ENCODE measurements at regions not wholly inside any gene's neighbourhood (a gene's known extent, or its start where the extent isn't known, plus 50 kb on each side); places are given as distances from the start of the nearest gene placed in this dataset.
"Not testable (repeated sequence)": the region's sequence is repeated elsewhere in the genome, so short reads cannot be mapped to it uniquely, and the experiment has no call there.

DNA sequence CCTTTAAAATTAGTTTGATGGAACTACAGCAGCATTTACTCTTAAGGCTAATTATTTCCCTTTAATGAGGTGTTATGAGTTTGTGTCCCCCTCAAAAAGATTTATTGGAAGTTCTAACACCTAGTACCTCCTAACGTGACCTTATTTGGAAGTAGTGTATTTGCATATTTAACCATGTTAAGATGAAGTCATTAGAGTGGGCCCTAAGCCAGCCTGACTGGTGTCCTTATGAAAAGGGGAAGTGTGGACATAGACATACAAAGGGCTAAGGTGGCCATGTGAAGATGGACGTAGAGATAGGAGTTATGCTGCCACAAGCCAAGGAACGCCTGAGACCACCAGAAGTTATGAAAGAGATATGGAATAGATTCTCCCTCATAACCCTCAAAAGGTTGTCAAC lies 985.4 kb upstream of the INTU start:
- H3K4me3 Mint-ChIP-seq = no peak overlapping the region
- no peak overlapping the region for H3K27ac Mint-ChIP-seq (ENCODE audit: unreplicated experiment)
- TF ChIP-seq, protein P1, sequence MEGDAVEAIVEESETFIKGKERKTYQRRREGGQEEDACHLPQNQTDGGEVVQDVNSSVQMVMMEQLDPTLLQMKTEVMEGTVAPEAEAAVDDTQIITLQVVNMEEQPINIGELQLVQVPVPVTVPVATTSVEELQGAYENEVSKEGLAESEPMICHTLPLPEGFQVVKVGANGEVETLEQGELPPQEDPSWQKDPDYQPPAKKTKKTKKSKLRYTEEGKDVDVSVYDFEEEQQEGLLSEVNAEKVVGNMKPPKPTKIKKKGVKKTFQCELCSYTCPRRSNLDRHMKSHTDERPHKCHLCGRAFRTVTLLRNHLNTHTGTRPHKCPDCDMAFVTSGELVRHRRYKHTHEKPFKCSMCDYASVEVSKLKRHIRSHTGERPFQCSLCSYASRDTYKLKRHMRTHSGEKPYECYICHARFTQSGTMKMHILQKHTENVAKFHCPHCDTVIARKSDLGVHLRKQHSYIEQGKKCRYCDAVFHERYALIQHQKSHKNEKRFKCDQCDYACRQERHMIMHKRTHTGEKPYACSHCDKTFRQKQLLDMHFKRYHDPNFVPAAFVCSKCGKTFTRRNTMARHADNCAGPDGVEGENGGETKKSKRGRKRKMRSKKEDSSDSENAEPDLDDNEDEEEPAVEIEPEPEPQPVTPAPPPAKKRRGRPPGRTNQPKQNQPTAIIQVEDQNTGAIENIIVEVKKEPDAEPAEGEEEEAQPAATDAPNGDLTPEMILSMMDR (conservative IDR thresholded peaks at IDR 0.05) = no peak

DNA sequence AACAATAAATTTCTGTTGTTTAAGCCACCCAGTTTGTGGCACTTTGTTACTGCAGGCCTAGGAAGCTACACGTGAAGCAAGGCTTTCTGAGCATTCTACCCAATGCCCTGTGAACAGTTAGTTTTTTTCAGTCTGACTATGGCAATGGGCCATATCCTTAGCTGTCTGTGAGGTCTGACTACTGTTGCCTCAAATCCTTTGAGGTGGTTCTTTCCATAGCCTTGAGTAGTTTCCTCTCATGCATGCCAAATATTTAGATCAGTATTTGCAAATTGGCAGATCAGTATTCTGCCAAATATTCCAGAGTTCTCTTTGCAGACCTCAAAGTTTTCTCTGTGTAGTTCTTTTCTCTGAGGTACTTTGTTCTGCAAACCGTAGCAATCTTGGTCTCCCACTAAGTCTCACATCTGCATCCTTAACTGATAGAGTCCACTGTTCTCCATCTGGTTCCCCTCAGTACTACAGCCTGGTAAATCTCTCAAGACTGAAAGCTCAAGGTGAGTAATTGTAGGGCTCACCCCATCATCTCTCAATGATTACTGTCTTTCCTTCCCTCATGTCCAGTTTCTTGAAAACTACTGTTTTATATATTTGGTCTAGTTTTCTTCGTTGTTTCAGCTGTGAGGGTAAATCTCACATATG lies 984.9 kb upstream of the INTU start:
- TF ChIP-seq, protein P1 (conservative IDR thresholded peaks at IDR 0.05) = no peak
- Mint-ChIP-seq H3K27ac (ENCODE audit: unreplicated experiment) (no peak overlapping the region), H3K4me3 (no peak overlapping the region), H3K36me3 (ENCODE audit: low read depth) (no peaks in the 10 kb centered on the region), H3K4me1 (no peaks in the 10 kb centered on the region), H3K9me3 (no peaks in the 10 kb centered on the region), H3K27me3 (ENCODE audit: low read depth) (no peaks in the 10 kb centered on the region)
- DNase-seq (ENCODE audit: low read depth, low spot score) = no peak

More for the DNA sequence above, 985.4 kb upstream of the INTU start:
- Mint-ChIP-seq H3K9me3 (no peaks in the 10 kb centered on the region), H3K4me1 (no peaks in the 10 kb centered on the region), H3K36me3 (ENCODE audit: low read depth) (no peaks in the 10 kb centered on the region), H3K27me3 (ENCODE audit: low read depth) (no peaks in the 10 kb centered on the region)
- no peak for DNase-seq (ENCODE audit: low read depth, low spot score)

DNA sequence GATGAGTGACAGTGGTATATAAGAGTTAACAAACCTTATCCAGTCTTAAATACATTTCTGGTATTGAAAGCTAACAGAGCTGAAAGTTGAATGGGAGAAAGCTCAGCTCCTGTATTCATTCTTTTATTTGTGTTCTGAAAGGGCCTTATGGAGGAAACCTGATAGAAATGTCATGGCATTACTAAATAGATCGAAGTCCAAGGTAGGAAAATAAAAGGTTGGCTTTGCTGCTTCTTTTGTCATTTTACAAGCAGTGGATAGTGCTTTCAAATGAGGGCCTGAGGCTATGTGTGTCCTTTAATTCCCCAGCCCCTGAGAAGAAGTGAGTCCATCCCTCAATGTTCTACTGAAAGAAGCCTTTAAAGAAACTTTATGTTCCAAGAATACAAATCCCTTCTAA lies 974.3 kb upstream of the INTU start:
- peak overlapping the region; percentile 20 for H3K4me3 Mint-ChIP-seq

DNA sequence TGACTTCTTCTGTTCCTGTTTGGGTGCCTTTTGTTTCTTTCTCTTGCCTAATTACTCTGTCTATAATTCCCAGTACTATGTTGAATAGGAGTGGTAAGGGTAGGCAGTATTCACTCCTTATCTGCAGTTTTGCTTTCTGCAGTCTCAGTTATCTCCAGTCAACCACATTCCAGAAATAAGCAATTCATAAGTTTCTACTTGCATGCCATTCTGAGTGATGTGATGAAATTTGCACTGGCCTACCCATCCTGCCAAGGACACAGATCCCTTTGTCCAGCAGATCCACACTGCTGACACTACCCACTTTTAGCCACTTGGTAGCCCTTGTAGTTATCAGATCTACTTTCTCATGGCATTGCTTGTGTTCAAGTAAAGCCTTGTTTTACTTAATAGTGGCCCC lies 971.6 kb upstream of the INTU start:
- TF ChIP-seq, protein P1 (conservative IDR thresholded peaks at IDR 0.05) = no peak
- Mint-ChIP-seq H3K9me3 (no peaks in the 10 kb centered on the region), H3K4me1 (peaks cover 22% of the 10 kb centered on the region), H3K36me3 (ENCODE audit: low read depth) (no peaks in the 10 kb centered on the region), H3K27me3 (ENCODE audit: low read depth) (no peaks in the 10 kb centered on the region), H3K4me3 (no peak overlapping the region), H3K27ac (ENCODE audit: unreplicated experiment) (peak overlapping the region; percentile 64)
- no peak for DNase-seq (ENCODE audit: low read depth, low spot score)

More for the DNA sequence above, 974.3 kb upstream of the INTU start:
- Mint-ChIP-seq H3K36me3 (ENCODE audit: low read depth) (no peaks in the 10 kb centered on the region), H3K27ac (ENCODE audit: unreplicated experiment) (peak overlapping the region; percentile 1), H3K9me3 (no peaks in the 10 kb centered on the region), H3K4me1 (peaks cover 27% of the 10 kb centered on the region), H3K27me3 (ENCODE audit: low read depth) (no peaks in the 10 kb centered on the region)
- TF ChIP-seq, protein P1 (conservative IDR thresholded peaks at IDR 0.05) = no peak
- DNase-seq (ENCODE audit: low read depth, low spot score) = no peak

DNA sequence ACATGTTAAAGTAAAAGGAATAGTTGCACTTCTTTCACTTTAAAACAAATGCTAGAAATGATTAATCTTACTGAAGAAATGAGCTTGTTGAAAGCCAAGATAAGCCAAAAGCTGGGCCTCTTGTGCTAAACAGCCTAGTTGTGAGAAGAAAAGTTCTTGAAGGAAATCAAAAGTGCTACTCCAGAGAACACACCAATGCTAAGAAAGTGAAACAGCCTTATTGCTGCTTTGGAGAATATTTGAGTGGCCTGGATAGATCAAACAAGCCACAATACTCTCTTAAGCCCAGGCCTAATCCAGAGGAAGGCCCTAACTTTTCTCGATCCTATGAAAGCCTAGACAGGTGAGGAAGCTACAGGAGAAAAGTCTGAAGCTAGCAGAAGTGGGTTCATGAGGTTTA lies 967.9 kb upstream of the INTU start:
- H3K4me3 Mint-ChIP-seq = no peak overlapping the region
- H3K27me3 Mint-ChIP-seq (ENCODE audit: low read depth) = no peaks in the 10 kb centered on the region
- H3K9me3 Mint-ChIP-seq = no peaks in the 10 kb centered on the region
- H3K27ac Mint-ChIP-seq (ENCODE audit: unreplicated experiment) = no peak overlapping the region
- TF ChIP-seq, protein P1 (conservative IDR thresholded peaks at IDR 0.05) = no peak
- no peaks in the 10 kb centered on the region for H3K36me3 Mint-ChIP-seq (ENCODE audit: low read depth)
- no peak for DNase-seq (ENCODE audit: low read depth, low spot score)
- H3K4me1 Mint-ChIP-seq = peaks cover 5% of the 10 kb centered on the region

DNA sequence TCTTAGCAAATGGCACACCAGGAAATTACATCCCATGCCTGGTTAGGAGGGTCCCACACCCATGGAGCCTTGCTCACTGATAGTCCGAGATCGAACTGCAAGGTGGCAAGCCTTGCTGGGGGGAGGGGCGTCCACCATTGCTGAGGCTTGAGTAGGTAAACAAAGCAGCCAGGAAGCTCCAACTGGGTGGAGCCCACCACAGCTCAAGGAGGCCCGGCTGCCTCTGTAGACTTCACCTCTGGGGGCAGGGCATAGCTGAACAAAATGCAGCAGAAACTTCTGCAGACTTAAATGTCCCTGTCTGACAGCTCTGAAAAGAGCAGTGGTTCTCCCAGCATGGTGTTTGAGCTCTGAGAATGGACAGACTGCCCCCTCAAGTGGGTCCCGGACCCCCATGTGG lies 962.7 kb upstream of the INTU start:
- not testable (repeated sequence) for H3K4me1 Mint-ChIP-seq; H3K4me3 Mint-ChIP-seq; H3K27ac Mint-ChIP-seq (ENCODE audit: unreplicated experiment); H3K27me3 Mint-ChIP-seq (ENCODE audit: low read depth); H3K9me3 Mint-ChIP-seq; DNase-seq (ENCODE audit: low read depth, low spot score)
- peaks cover 16% of the 10 kb centered on the region for H3K36me3 Mint-ChIP-seq (ENCODE audit: low read depth)

Data from neural crest cell (in vitro differentiated cells).